AG04450 (cell line): ENCODE measurements at regions not wholly inside any gene's neighbourhood (a gene's known extent, or its start where the extent isn't known, plus 50 kb on each side); places are given as distances from the start of the nearest gene placed in this dataset.

Experiments used
- CTCF ChIA-PET: fragments of 300-600, 350-600 bp; formaldehyde crosslinking; extraction: SDS; loops from one replicate; lab custom pipeline; 2022; ENCODE audit warnings: antibody characterized with exemption, inconsistent platforms; lab: Charles Lee
- POLR2A ChIA-PET: fragments of 350-600 bp; formaldehyde crosslinking; extraction: SDS; loops from one replicate; lab custom pipeline; 2021; ENCODE audit warnings: antibody characterized with exemption, inconsistent platforms; lab: Yijun Ruan, JAX
- DNase-seq: peaks from one replicate; pipeline ENCODE4 v3.0.0-alpha.2; 2011; ENCODE audit warnings: low read depth, low spot score
- H3K27ac ChIP-seq: one replicate; pipeline ENCODE4 v1.5.1; 2012; ENCODE audit warnings: low read depth, low read length, control low read depth
- H3K27me3 ChIP-seq: one replicate; pipeline ENCODE4 v1.6.0; 2012; ENCODE audit warnings: low read length; ENCODE audit not compliant: control insufficient read depth, insufficient read depth
- H3K4me3 ChIP-seq: 2 replicates; pipeline ENCODE4 v1.5.1; 2011; ENCODE audit warnings: mild to moderate bottlenecking, low read depth, low read length, control low read depth
- H3K9me3 ChIP-seq: 2 replicates; pipeline ENCODE4 v1.5.1; 2012; ENCODE audit warnings: low read length; ENCODE audit not compliant: control insufficient read depth, insufficient read depth
- TF ChIP-seq, protein P1 (sequence below): IDR thresholded peaks from 2 replicates; pipeline ENCODE4 v1.5.1; 2011; ENCODE audit warnings: low read depth, low read length, control low read depth, inconsistent platforms

DNA sequence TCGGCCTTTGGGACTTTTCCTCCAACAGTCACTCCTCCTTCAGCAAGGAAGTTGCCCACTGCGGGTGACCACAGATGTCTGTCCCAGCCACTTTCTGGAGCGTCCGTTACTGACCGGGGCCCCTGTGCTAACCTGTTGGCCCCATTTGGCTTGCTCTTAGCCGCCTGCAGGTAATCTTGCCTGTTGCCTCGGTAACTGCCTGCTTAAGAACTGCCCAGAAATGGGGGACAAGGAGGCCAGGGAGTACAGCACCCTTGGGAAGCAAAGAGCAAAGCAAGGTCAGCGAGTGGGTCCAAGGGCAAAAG, 338.8 kb upstream of the SFSWAP start:
- Histone ChIP-seq H3K27ac (no peak overlapping the region), H3K27me3 (no peaks in the 10 kb centered on the region), H3K4me3 (no peak overlapping the region), H3K9me3 (peaks cover 64% of the 10 kb centered on the region)
- ChIA-PET POLR2A (no interaction called here), CTCF (no interaction called here)
- TF ChIP-seq, protein P1, sequence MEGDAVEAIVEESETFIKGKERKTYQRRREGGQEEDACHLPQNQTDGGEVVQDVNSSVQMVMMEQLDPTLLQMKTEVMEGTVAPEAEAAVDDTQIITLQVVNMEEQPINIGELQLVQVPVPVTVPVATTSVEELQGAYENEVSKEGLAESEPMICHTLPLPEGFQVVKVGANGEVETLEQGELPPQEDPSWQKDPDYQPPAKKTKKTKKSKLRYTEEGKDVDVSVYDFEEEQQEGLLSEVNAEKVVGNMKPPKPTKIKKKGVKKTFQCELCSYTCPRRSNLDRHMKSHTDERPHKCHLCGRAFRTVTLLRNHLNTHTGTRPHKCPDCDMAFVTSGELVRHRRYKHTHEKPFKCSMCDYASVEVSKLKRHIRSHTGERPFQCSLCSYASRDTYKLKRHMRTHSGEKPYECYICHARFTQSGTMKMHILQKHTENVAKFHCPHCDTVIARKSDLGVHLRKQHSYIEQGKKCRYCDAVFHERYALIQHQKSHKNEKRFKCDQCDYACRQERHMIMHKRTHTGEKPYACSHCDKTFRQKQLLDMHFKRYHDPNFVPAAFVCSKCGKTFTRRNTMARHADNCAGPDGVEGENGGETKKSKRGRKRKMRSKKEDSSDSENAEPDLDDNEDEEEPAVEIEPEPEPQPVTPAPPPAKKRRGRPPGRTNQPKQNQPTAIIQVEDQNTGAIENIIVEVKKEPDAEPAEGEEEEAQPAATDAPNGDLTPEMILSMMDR: no peak
- DNase-seq: no peak

DNA sequence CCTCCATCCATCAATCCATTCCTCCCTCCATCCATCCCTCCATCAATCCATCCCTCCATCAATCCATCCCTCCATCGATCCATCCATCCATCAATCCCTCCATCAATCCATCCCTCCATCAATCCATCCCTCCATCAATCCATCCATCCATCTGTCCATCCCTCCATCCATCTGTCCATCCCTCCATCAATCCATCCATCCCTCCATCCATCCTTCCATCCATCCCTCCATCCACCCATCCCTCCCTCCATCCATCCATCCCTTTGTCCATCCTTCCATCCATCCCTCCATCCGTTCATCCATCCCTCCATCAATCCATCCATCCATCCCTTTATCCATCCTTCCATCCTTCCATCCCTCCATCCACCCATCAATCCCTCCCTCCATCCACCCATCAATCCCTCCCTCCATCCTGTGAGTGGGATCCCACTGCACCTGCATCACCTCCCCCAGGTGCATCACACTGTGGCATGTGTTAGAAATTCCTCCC, 338.1 kb upstream of the SFSWAP start:
- ChIA-PET POLR2A (no interaction called here), CTCF (no interaction called here)
- TF ChIP-seq, protein P1: no peak
- Histone ChIP-seq H3K4me3 (no peak overlapping the region), H3K9me3 (peaks cover 59% of the 10 kb centered on the region), H3K27me3 (no peaks in the 10 kb centered on the region), H3K27ac (no peak overlapping the region)
- DNase-seq: no peak

DNA sequence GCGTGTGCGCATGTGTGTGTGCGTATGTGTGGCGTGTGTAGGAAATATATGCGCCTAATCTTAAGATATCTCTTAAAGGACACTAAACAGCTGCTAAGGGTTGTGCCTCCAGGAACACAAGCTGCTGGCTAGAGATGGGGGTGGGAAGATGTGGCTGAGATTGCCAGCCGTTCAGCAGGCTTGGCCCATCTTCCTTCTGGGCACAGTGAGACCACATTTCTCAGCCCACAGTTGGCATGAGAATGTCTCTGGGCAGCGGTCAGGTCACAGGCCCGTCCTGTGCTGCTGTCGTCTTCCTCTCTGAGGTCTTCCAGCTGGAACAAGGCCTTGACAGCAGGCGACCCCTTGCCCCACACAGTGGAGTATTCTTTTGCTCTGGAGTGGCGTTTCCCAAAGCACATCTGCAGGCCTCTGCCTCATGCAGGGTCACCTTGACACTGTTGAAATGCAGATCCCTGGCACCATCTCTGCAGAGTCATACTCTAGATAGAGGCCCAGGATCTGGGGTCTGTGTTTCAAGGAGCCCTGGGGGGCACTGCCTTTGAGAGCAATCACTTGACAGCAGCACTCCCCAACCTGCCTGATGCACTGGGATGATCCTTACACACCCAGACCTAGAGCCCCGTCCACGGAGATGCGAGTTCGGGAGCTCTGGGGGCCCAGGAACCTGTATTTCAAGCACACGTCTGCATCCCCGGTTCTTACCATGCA, 335.5 kb upstream of the SFSWAP start:
- DNase-seq: no peak
- ChIA-PET POLR2A (no interaction called here), CTCF (no interaction called here)
- H3K4me3 ChIP-seq: no peak overlapping the region
- no peaks in the 10 kb centered on the region for H3K27me3 ChIP-seq
- TF ChIP-seq, protein P1: no peak
- H3K9me3 ChIP-seq: peaks cover 59% of the 10 kb centered on the region
- no peak overlapping the region for H3K27ac ChIP-seq

DNA sequence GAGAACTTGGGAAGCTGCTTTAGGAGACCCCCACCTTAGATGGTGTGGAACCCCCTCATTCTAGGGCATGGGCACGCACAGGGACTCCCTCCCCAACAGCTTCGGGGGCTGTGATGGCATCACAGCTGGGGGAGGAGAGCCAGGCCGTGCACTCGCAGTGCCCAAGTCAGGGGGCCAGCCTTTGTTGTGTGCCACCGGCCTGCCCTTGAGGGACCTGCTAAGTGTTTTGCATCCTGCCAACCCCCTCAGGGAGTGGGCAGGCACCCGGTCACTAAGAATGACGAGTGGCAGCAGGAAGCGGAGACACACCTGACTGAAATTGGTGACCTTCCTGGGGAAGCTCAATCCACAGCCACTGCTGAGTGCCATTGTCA, 334.9 kb upstream of the SFSWAP start:
- Histone ChIP-seq H3K9me3 (peaks cover 60% of the 10 kb centered on the region), H3K27me3 (no peaks in the 10 kb centered on the region), H3K27ac (no peak overlapping the region), H3K4me3 (no peak overlapping the region)
- POLR2A ChIA-PET: no interaction called here
- TF ChIP-seq, protein P1: no peak
- DNase-seq: no peak
- CTCF ChIA-PET: no interaction called here

DNA sequence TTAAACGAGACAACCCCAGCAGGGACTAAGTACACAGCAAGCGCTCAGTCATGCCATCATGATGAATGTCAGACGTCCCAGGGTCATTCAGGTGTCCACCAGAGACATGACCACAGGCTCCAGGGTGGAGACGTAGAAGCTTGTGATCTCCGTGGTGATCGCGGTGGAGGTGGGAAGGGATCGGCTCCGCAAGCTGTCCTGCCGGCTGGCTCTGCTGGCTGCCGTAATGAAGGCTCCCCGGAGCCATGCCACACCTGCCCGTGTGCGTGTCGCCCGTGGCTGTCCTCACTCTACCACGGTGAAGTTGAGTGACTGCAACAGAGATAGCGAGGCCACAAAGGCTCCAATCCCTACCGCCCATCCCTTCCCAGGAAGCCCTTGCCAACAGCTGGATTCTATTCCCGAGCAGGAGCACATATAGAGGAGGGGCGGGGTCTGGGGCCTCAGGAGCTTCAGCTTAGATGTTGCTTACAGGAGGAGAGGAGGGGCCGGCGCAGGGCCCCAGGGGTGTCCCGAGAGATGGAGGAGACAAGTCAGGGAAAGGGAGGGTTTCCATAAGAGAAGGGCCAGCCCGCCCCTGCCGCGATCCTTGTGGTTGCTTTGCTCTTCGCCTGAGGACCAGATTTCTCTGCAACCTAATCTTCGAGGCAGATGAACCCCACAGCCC, 332.6 kb upstream of the SFSWAP start:
- Histone ChIP-seq H3K4me3 (no peak overlapping the region), H3K27me3 (no peaks in the 10 kb centered on the region), H3K9me3 (peaks cover 65% of the 10 kb centered on the region), H3K27ac (no peak overlapping the region)
- TF ChIP-seq, protein P1: no peak
- no peak for DNase-seq
- POLR2A ChIA-PET: no interaction called here
- CTCF ChIA-PET: no interaction called here
